IMR-90 (cell line): ENCODE measurements at regions not wholly inside any gene's neighbourhood (a gene's known extent, or its start where the extent isn't known, plus 50 kb on each side); places are given as distances from the start of the nearest gene placed in this dataset.

Source experiments
- ATAC-seq: fragments of 200-7000 bp; cut with Tn5 transposase; 2 replicates; pipeline ENCODE4 v1.9.1; 2020; ENCODE audit warnings: low read depth, mild to moderate bottlenecking, moderate library complexity
- BruUV-seq: library from RNA; stranded (reverse); fragments of 400-500 nt; replicated peaks from 2 replicates; lab custom pipeline; 2021; lab: Mats Ljungman, UMichigan
- CTCF ChIA-PET: fragments of 300-600 bp; formaldehyde crosslinking; extraction: SDS; loops from one replicate; lab custom pipeline; 2021; ENCODE audit warnings: antibody characterized with exemption; lab: Yijun Ruan, JAX
- POLR2A ChIA-PET: fragments of 300-600 bp; sonication (Branson Sonifier 250); formaldehyde crosslinking; loops from one replicate; lab custom pipeline; 2022; ENCODE audit warnings: antibody characterized with exemption; ENCODE audit not compliant: unreplicated experiment; lab: Charles Lee
- DNase-seq: peaks from one replicate; pipeline ENCODE4 v3.0.0; 2013
- H2AFZ ChIP-seq: replicated peaks from 2 replicates; pipeline ENCODE3; 2013; ENCODE audit warnings: low read length, mild to moderate bottlenecking; ENCODE audit not compliant: poor library complexity
- H2AK5ac ChIP-seq: 2 replicates; pipeline ENCODE4 v1.6.1; 2013; ENCODE audit warnings: low read depth, low read length, inconsistent platforms
- H2AK9ac ChIP-seq: replicated peaks from 2 replicates; pipeline ENCODE3; 2013; ENCODE audit warnings: mild to moderate bottlenecking, low read depth, low read length, moderate library complexity; ENCODE audit not compliant: poor library complexity
- H2BK120ac ChIP-seq: 2 replicates; pipeline ENCODE4 v1.6.1; 2013; ENCODE audit warnings: low read depth, low read length, inconsistent platforms
- H2BK15ac ChIP-seq: 3 replicates; pipeline ENCODE4 v1.6.1; 2013; ENCODE audit warnings: low read depth, low read length, inconsistent platforms
- H2BK20ac ChIP-seq: 2 replicates; pipeline ENCODE4 v1.6.1; 2013; ENCODE audit warnings: low read depth, mild to moderate bottlenecking, inconsistent platforms, low read length, moderate library complexity
- H2BK5ac ChIP-seq: 2 replicates; pipeline ENCODE4 v1.6.1; 2013; ENCODE audit warnings: mild to moderate bottlenecking, low read depth, low read length, inconsistent platforms; ENCODE audit not compliant: poor library complexity, severe bottlenecking
- H3K14ac ChIP-seq: replicated peaks from 2 replicates; pipeline ENCODE4 v1.6.1; 2013; ENCODE audit warnings: low read depth, low read length, inconsistent platforms
- H3K18ac ChIP-seq: 2 replicates; pipeline ENCODE4 v1.6.1; 2013; ENCODE audit warnings: low read depth, low read length, control low read depth
- H3K23ac ChIP-seq: 2 replicates; pipeline ENCODE4 v1.6.1; 2013; ENCODE audit warnings: low read depth, low read length, inconsistent platforms
- H3K27ac ChIP-seq: 2 replicates; pipeline ENCODE4 v1.5.1; 2013; ENCODE audit warnings: mild to moderate bottlenecking, control low read depth, low read length; ENCODE audit not compliant: insufficient read depth
- H3K27me3 ChIP-seq: 2 replicates; pipeline ENCODE4 v1.6.1; 2013; ENCODE audit warnings: low read length; ENCODE audit not compliant: control insufficient read depth, insufficient read depth
- H3K36me3 ChIP-seq: 2 replicates; pipeline ENCODE4 v1.6.1; 2013; ENCODE audit warnings: low read length, mixed read lengths; ENCODE audit not compliant: control insufficient read depth, insufficient read depth
- H3K4ac ChIP-seq: 2 replicates; pipeline ENCODE4 v1.6.1; 2013; ENCODE audit warnings: low read depth, low read length, inconsistent platforms
- H3K4me1 ChIP-seq: 2 replicates; pipeline ENCODE4 v1.6.1; 2013; ENCODE audit warnings: low read length, mixed read lengths; ENCODE audit not compliant: control insufficient read depth, insufficient read depth
- H3K4me2 ChIP-seq: 2 replicates; pipeline ENCODE4 v1.6.1; 2013; ENCODE audit warnings: low read depth, mild to moderate bottlenecking, control low read depth, low read length, moderate library complexity
- H3K4me3 ChIP-seq: 2 replicates; pipeline ENCODE4 v1.5.1; 2013; ENCODE audit warnings: low read depth, mild to moderate bottlenecking, control low read depth, low read length, moderate library complexity; ENCODE audit not compliant: insufficient read depth
- H3K56ac ChIP-seq: 2 replicates; pipeline ENCODE4 v1.6.1; 2013; ENCODE audit warnings: low read length, inconsistent platforms; ENCODE audit not compliant: insufficient read depth; ENCODE audit errors: extremely low read depth
- H3K79me1 ChIP-seq, 2 experiments: 2 replicates each; pipeline ENCODE4 v1.6.1; 2013; ENCODE audit warnings: low read length in 2 of 2, inconsistent platforms in 1 of 2, low read depth in 1 of 2
- H3K9ac ChIP-seq: 2 replicates; pipeline ENCODE4 v1.6.1; 2013; ENCODE audit warnings: low read depth, low read length, control low read depth
- H3K9me1 ChIP-seq: 2 replicates; pipeline ENCODE4 v1.6.1; 2013; ENCODE audit warnings: low read length, inconsistent platforms; ENCODE audit not compliant: insufficient read depth
- H3K9me3 ChIP-seq: 2 replicates; pipeline ENCODE4 v1.6.1; 2013; ENCODE audit warnings: low read length; ENCODE audit not compliant: control insufficient read depth, insufficient read depth
- H4K20me1 ChIP-seq: 2 replicates; pipeline ENCODE4 v1.6.1; 2013; ENCODE audit warnings: low read length, inconsistent platforms; ENCODE audit not compliant: insufficient read depth
- H4K5ac ChIP-seq: 2 replicates; pipeline ENCODE4 v1.6.1; 2013; ENCODE audit warnings: mild to moderate bottlenecking, low read depth, low read length, control low read depth
- H4K8ac ChIP-seq, 2 experiments: 2 replicates each; pipeline ENCODE4 v1.6.1; 2013; ENCODE audit warnings: low read depth in 2 of 2, low read length in 2 of 2, control low read depth in 1 of 2, inconsistent platforms in 1 of 2
- H4K91ac ChIP-seq: 2 replicates; pipeline ENCODE4 v1.6.1; 2013; ENCODE audit warnings: low read depth, low read length, inconsistent platforms; ENCODE audit not compliant: insufficient read depth
- CEBPB ChIP-seq: IDR thresholded peaks from 2 replicates; pipeline ENCODE4 v1.6.1; 2012; ENCODE audit warnings: low read depth, low read length, improper control_type of control experiment
- FOS ChIP-seq: fragments of 150-350 bp; IDR thresholded peaks from 2 replicates; pipeline ENCODE4 v1.6.1; 2016; ENCODE audit warnings: low read depth, low read length
- MAFK ChIP-seq: IDR thresholded peaks from 2 replicates; pipeline ENCODE4 v1.6.1; 2012; ENCODE audit warnings: low read depth, low read length, improper control_type of control experiment
- MAZ ChIP-seq: IDR thresholded peaks from 2 replicates; pipeline ENCODE4 v1.6.1; 2012; ENCODE audit warnings: low read depth, mild to moderate bottlenecking, low read length, improper control_type of control experiment, moderate library complexity, borderline replicate concordance
- MXI1 ChIP-seq: IDR thresholded peaks from 2 replicates; pipeline ENCODE4 v1.6.1; 2012; ENCODE audit warnings: low read depth, mild to moderate bottlenecking, low read length, moderate library complexity, borderline replicate concordance
- RCOR1 ChIP-seq: IDR thresholded peaks from 2 replicates; pipeline ENCODE4 v1.6.1; 2012; ENCODE audit warnings: mild to moderate bottlenecking, low read length, improper control_type of control experiment; ENCODE audit not compliant: insufficient replicate concordance
- WGBS, 2 experiments: methylation state at CpG; one replicate each; pipeline versions ENCODE4 v1.1.5 to v1.1.7; 2013; ENCODE audit warnings: missing lambda C conversion rate in 2 of 2; ENCODE audit not compliant: insufficient read length in 1 of 2; ENCODE audit errors: extremely low coverage in 2 of 2; 5-methylcytosine and 5-hydroxymethylcytosine counted together
- dilution Hi-C: fragments of 300-500 bp; cut with HindIII; formaldehyde crosslinking; loops from one replicate; pipeline ENCODE4 v1.14.3; 2018; ENCODE audit warnings: low sequenced_read_pairs; ENCODE audit not compliant: unreplicated experiment
- in situ Hi-C: fragments of 300-500 bp; cut with MboI; formaldehyde crosslinking; loops from 3 replicates; pipeline ENCODE4 v1.14.3; 2019; ENCODE audit warnings: low sequenced_read_pairs, inconsistent platforms, mixed read lengths
- intact Hi-C: fragments of 100-400 bp; cut with micrococcal nuclease; formaldehyde crosslinking; loops from 2 replicates; pipeline ENCODE4 v1.10.0; 2022
- TF ChIP-seq, protein P1 (sequence below): fragments of 150-350 bp; IDR thresholded peaks from 2 replicates; pipeline ENCODE4 v1.6.1; 2017; ENCODE audit warnings: mild to moderate bottlenecking, antibody characterized with exemption, low read length, low read depth

DNA sequence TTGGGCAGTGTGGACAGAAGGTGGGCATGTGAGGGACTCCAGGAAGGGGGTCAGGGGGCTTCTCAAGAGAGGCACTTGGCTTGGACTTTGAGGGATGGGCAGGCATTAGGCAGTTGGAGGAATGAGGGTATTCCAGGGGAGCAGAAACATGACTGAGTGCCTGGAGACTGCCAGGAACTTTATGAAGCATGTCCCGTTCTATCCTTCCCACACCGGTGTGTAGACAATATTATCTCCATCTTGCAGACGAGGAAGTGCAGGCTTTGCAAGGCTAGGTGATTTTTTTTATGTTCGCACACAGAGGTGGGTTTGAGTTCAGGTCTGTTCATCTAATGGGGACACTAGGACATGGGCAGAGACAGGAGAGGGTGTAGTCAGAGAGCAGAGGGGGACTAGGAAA lies 162.7 kb downstream of the RPS24 start:
- no CpG with 5 or more reads among the region's 4 CpGs for WGBS, 2 experiments
- Histone ChIP-seq H3K4me1 (peaks cover 20% of the 10 kb centered on the region), H3K4me3 (no peak overlapping the region), H2BK15ac (no peak overlapping the region), H2AFZ (no peak overlapping the region), H3K18ac (peak overlapping the region; percentile 17; the same call in 1 of the 2 replicates), H3K4ac (peak overlapping the region; percentile 62; the same call in 1 of the 2 replicates), H4K5ac (no peak overlapping the region), H3K27me3 (0 out of 2 replicates have a peak, but pooled peaks cover 2% of the 10 kb centered on the region), H3K4me2 (no peak overlapping the region), H3K14ac (peak overlapping the region; percentile 40; the same call in 1 of the 2 replicates), H3K79me1 (no peaks in the 10 kb centered on the region), H4K8ac (peak overlapping the region in 1 of 2 experiments; percentile 24; a peak in 1 of 4 replicates), H3K9me3 (peaks cover 11% of the 10 kb centered on the region), H3K9ac (no peak overlapping the region), H3K9me1 (peaks cover 11% of the 10 kb centered on the region; the same call in 1 of the 2 replicates), H3K36me3 (no peaks in the 10 kb centered on the region), H4K91ac (peak overlapping the region; percentile 83), H3K23ac (no peak overlapping the region), H2AK9ac (no peak overlapping the region), H2BK5ac (no peak overlapping the region), H2BK20ac (peak overlapping the region; percentile 38; the same call in 1 of the 2 replicates), H2AK5ac (peak overlapping the region; percentile 48), H2BK120ac (peak overlapping the region; percentile 52; the same call in 1 of the 2 replicates), H4K20me1 (no peaks in the 10 kb centered on the region), H3K27ac (no peak overlapping the region), H3K56ac (no peak overlapping the region)
- POLR2A ChIA-PET: no interaction called here
- intact Hi-C loops: loop anchor here (5.0 kb wide), 1 partner anchor 149 kb away; no protein-coding TSS in a partner anchor
- DNase-seq (no peak), ATAC-seq (no peak)
- CTCF ChIA-PET: no interaction called here
- BruUV-seq: no TSS peak
- dilution Hi-C loops: no loop called here
- in situ Hi-C loops: no loop called here
- no peak for TF ChIP-seq MXI1
- TF ChIP-seq MAZ: no peak
- no peak for TF ChIP-seq MAFK
- TF ChIP-seq FOS: no peak
- no peak for TF ChIP-seq RCOR1
- no peak for TF ChIP-seq CEBPB
- TF ChIP-seq, protein P1, sequence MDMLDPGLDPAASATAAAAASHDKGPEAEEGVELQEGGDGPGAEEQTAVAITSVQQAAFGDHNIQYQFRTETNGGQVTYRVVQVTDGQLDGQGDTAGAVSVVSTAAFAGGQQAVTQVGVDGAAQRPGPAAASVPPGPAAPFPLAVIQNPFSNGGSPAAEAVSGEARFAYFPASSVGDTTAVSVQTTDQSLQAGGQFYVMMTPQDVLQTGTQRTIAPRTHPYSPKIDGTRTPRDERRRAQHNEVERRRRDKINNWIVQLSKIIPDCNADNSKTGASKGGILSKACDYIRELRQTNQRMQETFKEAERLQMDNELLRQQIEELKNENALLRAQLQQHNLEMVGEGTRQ: no peak
